HEK293 (cell line): ENCODE measurements at regions not wholly inside any gene's neighbourhood (a gene's known extent, or its start where the extent isn't known, plus 50 kb on each side); places are given as distances from the start of the nearest gene placed in this dataset.

ENCODE experiments used
- CTCF ChIA-PET: fragments of 350-600 bp; formaldehyde crosslinking; extraction: SDS; loops from one replicate; lab custom pipeline; 2021; ENCODE audit warnings: antibody characterized with exemption; lab: Yijun Ruan, JAX
- POLR2A ChIA-PET: fragments of 300-600 bp; formaldehyde crosslinking; extraction: SDS; loops from one replicate; lab custom pipeline; 2020; ENCODE audit warnings: antibody characterized with exemption, inconsistent platforms; lab: Yijun Ruan, JAX
- H3K27ac ChIP-seq: fragments of 200-500 bp; sonication (Bioruptor generic); 2 replicates; pipeline ENCODE4 v1.5.1; 2014; ENCODE audit warnings: low read depth, low read length, control low read depth, inconsistent platforms; ENCODE audit errors: extremely low read depth
- H3K36me3 ChIP-seq, 2 experiments: fragments of 200-500 bp in 1 of 2; sonication (Bioruptor generic) in 1 of 2; 1 replicate in 1 of 2; 2 replicates in 1 of 2; pipeline ENCODE4 v1.5.1; 2014 to 2017; ENCODE audit warnings: inconsistent platforms in 2 of 2, low read length in 2 of 2; ENCODE audit not compliant: control insufficient read depth in 2 of 2, insufficient read depth in 1 of 2
- H3K4me1 ChIP-seq: fragments of 200-500 bp; sonication (Bioruptor generic); 2 replicates; pipeline ENCODE4 v1.5.1; 2014; ENCODE audit warnings: mild to moderate bottlenecking, low read length, inconsistent platforms; ENCODE audit not compliant: control insufficient read depth, insufficient read depth
- H3K4me3 ChIP-seq: 2 replicates; pipeline ENCODE4 v1.5.1; 2011; ENCODE audit warnings: low read depth, mild to moderate bottlenecking, control low read depth, low read length, moderate library complexity
- H3K9me3 ChIP-seq: fragments of 200-500 bp; sonication (Bioruptor generic); 2 replicates; pipeline ENCODE4 v1.5.1; 2014; ENCODE audit warnings: low read depth, low read length, inconsistent platforms; ENCODE audit not compliant: control insufficient read depth, insufficient read depth
- KLF17 ChIP-seq: fragments of 450-650 bp; formaldehyde crosslinking; IDR thresholded peaks from 2 replicates; pipeline ENCODE4 v1.5.1; 2016; ENCODE audit warnings: missing biosample characterization, missing genetic modification characterization
- MYNN ChIP-seq: fragments of 450-650 bp; formaldehyde crosslinking; IDR thresholded peaks from 2 replicates; pipeline ENCODE4 v1.5.1; 2016; ENCODE audit warnings: missing biosample characterization, missing genetic modification characterization, borderline replicate concordance
- ZBTB10 ChIP-seq: fragments of 450-650 bp; formaldehyde crosslinking; IDR thresholded peaks from 2 replicates; pipeline ENCODE4 v1.5.1; 2016; ENCODE audit warnings: missing biosample characterization, missing genetic modification characterization
- ZEB2 ChIP-seq: fragments of 450-650 bp; formaldehyde crosslinking; IDR thresholded peaks from 2 replicates; pipeline ENCODE4 v1.5.1; 2016; ENCODE audit warnings: missing biosample characterization, missing genetic modification characterization
- ZFP37 ChIP-seq: fragments of 450-650 bp; formaldehyde crosslinking; IDR thresholded peaks from 2 replicates; pipeline ENCODE4 v1.5.1; 2016; ENCODE audit warnings: missing biosample characterization, missing genetic modification characterization
- ZNF10 ChIP-seq: fragments of 450-650 bp; formaldehyde crosslinking; IDR thresholded peaks from 2 replicates; pipeline ENCODE4 v1.5.1; 2017; ENCODE audit warnings: missing biosample characterization, missing genetic modification characterization
- ZNF132 ChIP-seq: fragments of 450-650 bp; formaldehyde crosslinking; IDR thresholded peaks from 2 replicates; pipeline ENCODE4 v1.5.1; 2017; ENCODE audit warnings: missing biosample characterization, missing genetic modification characterization, borderline replicate concordance
- ZNF138 ChIP-seq: fragments of 450-650 bp; formaldehyde crosslinking; IDR thresholded peaks from 2 replicates; pipeline ENCODE4 v1.5.1; 2016; ENCODE audit warnings: missing biosample characterization, missing genetic modification characterization, borderline replicate concordance
- ZNF175 ChIP-seq: fragments of 450-650 bp; formaldehyde crosslinking; IDR thresholded peaks from 2 replicates; pipeline ENCODE4 v1.5.1; 2016; ENCODE audit warnings: missing biosample characterization, missing genetic modification characterization
- ZNF239 ChIP-seq: fragments of 450-650 bp; formaldehyde crosslinking; IDR thresholded peaks from 2 replicates; pipeline ENCODE4 v1.5.1; 2016; ENCODE audit warnings: missing biosample characterization, missing genetic modification characterization
- ZNF518A ChIP-seq: fragments of 450-650 bp; formaldehyde crosslinking; conservative IDR thresholded peaks from 2 replicates; pipeline ENCODE4 v1.5.1; 2016; ENCODE audit warnings: low read depth, missing biosample characterization, missing genetic modification characterization
- ZNF530 ChIP-seq: fragments of 450-650 bp; formaldehyde crosslinking; IDR thresholded peaks from 2 replicates; pipeline ENCODE4 v1.5.1; 2016; ENCODE audit warnings: low read depth, missing biosample characterization, missing genetic modification characterization
- ZNF555 ChIP-seq: fragments of 450-650 bp; formaldehyde crosslinking; conservative IDR thresholded peaks from 2 replicates; pipeline ENCODE4 v1.5.1; 2017; ENCODE audit warnings: missing biosample characterization, mild to moderate bottlenecking, missing genetic modification characterization, inconsistent platforms
- ZNF561 ChIP-seq: fragments of 450-650 bp; IDR thresholded peaks from 2 replicates; pipeline ENCODE4 v1.5.1; 2018; ENCODE audit warnings: missing biosample characterization, missing genetic modification characterization, borderline replicate concordance
- ZNF692 ChIP-seq: fragments of 450-650 bp; formaldehyde crosslinking; IDR thresholded peaks from 2 replicates; pipeline ENCODE4 v1.5.1; 2016; ENCODE audit warnings: missing biosample characterization, missing genetic modification characterization
- ZSCAN5A ChIP-seq: fragments of 450-650 bp; formaldehyde crosslinking; IDR thresholded peaks from 2 replicates; pipeline ENCODE4 v1.5.1; 2016; ENCODE audit warnings: missing biosample characterization, missing genetic modification characterization

- Histone ChIP-seq H3K4me3 (no peak overlapping the region), H3K27ac (no peak overlapping the region), H3K9me3 (no peaks in the 10 kb centered on the region), H3K36me3 (no peaks in the 10 kb centered on the region), H3K4me1 (no peaks in the 10 kb centered on the region)
- CTCF ChIA-PET: interaction anchor here (0.6 to 0.7 kb wide), 2 partner anchors 80 to 324 kb away, joined by 3 read pairs; no protein-coding TSS in a partner anchor
- POLR2A ChIA-PET: interaction anchor here (0.6 kb wide), 1 partner anchor 49 kb away, joined by 3 read pairs; no protein-coding TSS in a partner anchor
- TF ChIP-seq ZNF561 (tag by site-specific recombination) (no peak), ZNF10 (tag by site-specific recombination) (no peak), ZNF239 (tag by site-specific recombination) (no peak), ZEB2 (tag by site-specific recombination) (no peak), ZNF518A (tag by site-specific recombination) (no peak), ZFP37 (tag by site-specific recombination) (no peak), ZNF175 (tag by site-specific recombination) (no peak), ZSCAN5A (tag by site-specific recombination) (no peak), KLF17 (no peak), ZBTB10 (tag by site-specific recombination) (no peak), ZNF692 (tag by site-specific recombination) (no peak), ZNF132 (tag by site-specific recombination) (no peak), ZNF530 (tag by site-specific recombination) (no peak), ZNF138 (tag by site-specific recombination) (no peak), ZNF555 (tag by site-specific recombination) (no peak), MYNN (tag by site-specific recombination) (no peak)
Observed at GRCh38 chr11:62017878-62018655, 50.6 kb upstream of the FTH1 start.
